ENCODE measurements at regions not wholly inside any gene's neighbourhood (a gene's known extent, or its start where the extent isn't known, plus 50 kb on each side); places are given as distances from the start of the nearest gene placed in this dataset.

DNA sequence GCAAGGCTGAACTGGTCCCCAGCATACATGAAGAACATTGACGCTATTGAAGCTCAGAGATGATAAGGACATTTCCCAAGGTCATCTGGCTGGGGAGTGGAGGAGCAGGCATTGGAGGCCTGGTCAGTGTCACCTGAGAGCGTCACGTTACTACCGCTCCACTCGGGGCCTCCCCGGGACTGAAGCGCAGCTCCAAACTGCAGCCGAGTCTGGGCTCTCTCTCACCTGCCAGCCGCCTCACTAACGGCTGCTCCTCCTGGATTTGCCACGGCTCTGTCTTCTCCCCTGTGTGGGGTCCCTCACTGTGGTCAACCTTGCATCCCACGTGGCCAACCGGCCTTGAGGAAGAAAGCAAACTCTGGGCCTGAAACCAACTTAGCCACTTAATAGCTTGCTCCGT is 111.3 kb downstream of the ADSS2 start:
- no peak overlapping the region for H3K27ac ChIP-seq
- no peaks in the 10 kb centered on the region for H3K27me3 ChIP-seq
- TF ChIP-seq POLR2A (IDR thresholded peaks at IDR 0.05) (no peak), EP300 (IDR thresholded peaks at IDR 0.05) (no peak), POLR2AphosphoS5 (IDR thresholded peaks at IDR 0.05) (no peak)
- TF ChIP-seq, protein P1, sequence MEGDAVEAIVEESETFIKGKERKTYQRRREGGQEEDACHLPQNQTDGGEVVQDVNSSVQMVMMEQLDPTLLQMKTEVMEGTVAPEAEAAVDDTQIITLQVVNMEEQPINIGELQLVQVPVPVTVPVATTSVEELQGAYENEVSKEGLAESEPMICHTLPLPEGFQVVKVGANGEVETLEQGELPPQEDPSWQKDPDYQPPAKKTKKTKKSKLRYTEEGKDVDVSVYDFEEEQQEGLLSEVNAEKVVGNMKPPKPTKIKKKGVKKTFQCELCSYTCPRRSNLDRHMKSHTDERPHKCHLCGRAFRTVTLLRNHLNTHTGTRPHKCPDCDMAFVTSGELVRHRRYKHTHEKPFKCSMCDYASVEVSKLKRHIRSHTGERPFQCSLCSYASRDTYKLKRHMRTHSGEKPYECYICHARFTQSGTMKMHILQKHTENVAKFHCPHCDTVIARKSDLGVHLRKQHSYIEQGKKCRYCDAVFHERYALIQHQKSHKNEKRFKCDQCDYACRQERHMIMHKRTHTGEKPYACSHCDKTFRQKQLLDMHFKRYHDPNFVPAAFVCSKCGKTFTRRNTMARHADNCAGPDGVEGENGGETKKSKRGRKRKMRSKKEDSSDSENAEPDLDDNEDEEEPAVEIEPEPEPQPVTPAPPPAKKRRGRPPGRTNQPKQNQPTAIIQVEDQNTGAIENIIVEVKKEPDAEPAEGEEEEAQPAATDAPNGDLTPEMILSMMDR (IDR thresholded peaks at IDR 0.05), result no peak
- no peak overlapping the region for H3K4me3 ChIP-seq
- WGBS, 2 donors, result 91 to 94% methylated on average over 14 of the region's 14 CpGs
- no peak for DNase-seq
- no peaks in the 10 kb centered on the region for H3K4me1 ChIP-seq
- no peaks in the 10 kb centered on the region for H3K9me3 ChIP-seq
- intact Hi-C loops (cut with DNase I), result no loop called here
- H3K36me3 ChIP-seq, result no peaks in the 10 kb centered on the region

DNA sequence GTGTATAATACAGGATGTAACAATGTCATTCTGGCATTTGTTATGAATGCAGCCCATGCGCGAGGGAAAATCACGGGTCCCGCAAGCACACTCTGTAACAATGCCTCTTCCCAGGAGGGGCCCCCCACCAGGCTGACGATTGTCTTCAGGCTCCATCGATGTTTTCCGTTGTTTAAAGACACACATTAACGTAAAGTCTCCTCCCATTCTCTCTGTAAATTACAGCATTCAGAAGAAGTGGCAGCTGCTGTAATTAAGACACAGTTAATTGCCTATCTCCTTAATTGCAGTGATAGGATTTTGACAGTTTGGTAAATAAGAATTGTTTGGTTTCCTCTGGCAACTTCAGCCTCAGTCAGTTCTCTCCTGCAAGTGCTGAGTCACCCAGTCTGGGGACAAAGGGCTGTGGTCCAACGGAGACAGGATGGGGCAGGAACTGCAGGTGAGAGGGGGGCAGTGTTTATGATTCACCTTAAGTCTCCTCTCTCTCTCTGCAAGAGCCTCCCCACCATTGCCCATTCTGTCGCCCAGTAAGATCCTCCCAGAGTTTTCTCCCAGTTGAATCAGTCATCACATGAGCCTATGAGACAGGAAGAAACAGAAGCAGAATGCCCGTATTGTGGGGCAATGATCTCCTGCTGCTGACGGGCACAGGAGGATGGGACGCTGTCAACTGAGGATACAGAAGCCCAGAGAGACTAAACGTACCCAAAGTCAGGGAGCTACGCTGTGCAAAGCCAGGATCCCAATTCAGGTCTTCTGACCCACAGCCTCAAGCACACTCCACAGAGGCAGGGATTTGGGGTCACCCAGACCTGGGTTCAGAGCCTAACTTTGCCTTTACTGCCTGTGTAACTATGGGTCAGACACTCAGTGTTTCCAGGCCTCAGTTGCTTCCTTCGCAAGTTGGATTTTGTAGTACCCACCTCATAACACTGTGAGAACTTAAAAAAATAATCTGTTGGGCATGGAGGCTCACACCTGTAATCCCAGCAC is 110.0 kb downstream of the ADSS2 start:
- intact Hi-C loops (cut with DNase I), result no loop called here
- Histone ChIP-seq H3K4me1 (no peaks in the 10 kb centered on the region), H3K27me3 (no peaks in the 10 kb centered on the region), H3K27ac (no peak overlapping the region), H3K36me3 (no peaks in the 10 kb centered on the region), H3K9me3 (no peaks in the 10 kb centered on the region), H3K4me3 (no peak overlapping the region)
- TF ChIP-seq, protein P1 (IDR thresholded peaks at IDR 0.05), result no peak
- TF ChIP-seq POLR2A (IDR thresholded peaks at IDR 0.05), result no peak
- no peak for TF ChIP-seq POLR2AphosphoS5 (IDR thresholded peaks at IDR 0.05)
- no peak for TF ChIP-seq EP300 (IDR thresholded peaks at IDR 0.05)
- 22 to 37% methylated on average over 16 of the region's 16 CpGs for WGBS, 2 donors
- DNase-seq, result no peak

DNA sequence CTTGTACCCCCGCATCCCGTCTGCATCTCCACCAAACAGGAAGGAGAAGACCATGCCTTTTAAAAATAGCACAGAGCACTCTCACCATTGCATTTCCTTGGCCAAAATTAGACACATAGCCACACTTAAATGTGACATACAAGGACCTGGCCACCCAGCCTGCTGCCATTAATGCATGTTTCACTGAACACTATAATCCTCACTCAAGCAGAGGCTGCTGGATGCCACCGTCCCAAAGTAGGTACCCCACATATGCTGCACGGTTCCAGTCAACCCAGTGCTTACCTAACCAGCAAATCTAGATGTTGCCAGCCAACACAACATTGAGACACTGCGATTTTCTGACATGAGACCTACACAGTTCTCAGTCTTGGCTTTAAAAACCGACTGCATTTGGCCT is 107.7 kb downstream of the ADSS2 start:
- Histone ChIP-seq H3K4me1 (no peaks in the 10 kb centered on the region), H3K27ac (no peak overlapping the region), H3K4me3 (no peak overlapping the region), H3K27me3 (no peaks in the 10 kb centered on the region), H3K36me3 (no peaks in the 10 kb centered on the region), H3K9me3 (no peaks in the 10 kb centered on the region)
- TF ChIP-seq EP300 (IDR thresholded peaks at IDR 0.05), result no peak
- TF ChIP-seq POLR2AphosphoS5 (IDR thresholded peaks at IDR 0.05), result no peak
- TF ChIP-seq POLR2A (IDR thresholded peaks at IDR 0.05), result no peak
- TF ChIP-seq, protein P1 (IDR thresholded peaks at IDR 0.05), result no peak
- WGBS, 2 donors, result 88 to 97% methylated on average over 6 of the region's 6 CpGs
- no peak for DNase-seq
- intact Hi-C loops (cut with DNase I), result no loop called here

DNA sequence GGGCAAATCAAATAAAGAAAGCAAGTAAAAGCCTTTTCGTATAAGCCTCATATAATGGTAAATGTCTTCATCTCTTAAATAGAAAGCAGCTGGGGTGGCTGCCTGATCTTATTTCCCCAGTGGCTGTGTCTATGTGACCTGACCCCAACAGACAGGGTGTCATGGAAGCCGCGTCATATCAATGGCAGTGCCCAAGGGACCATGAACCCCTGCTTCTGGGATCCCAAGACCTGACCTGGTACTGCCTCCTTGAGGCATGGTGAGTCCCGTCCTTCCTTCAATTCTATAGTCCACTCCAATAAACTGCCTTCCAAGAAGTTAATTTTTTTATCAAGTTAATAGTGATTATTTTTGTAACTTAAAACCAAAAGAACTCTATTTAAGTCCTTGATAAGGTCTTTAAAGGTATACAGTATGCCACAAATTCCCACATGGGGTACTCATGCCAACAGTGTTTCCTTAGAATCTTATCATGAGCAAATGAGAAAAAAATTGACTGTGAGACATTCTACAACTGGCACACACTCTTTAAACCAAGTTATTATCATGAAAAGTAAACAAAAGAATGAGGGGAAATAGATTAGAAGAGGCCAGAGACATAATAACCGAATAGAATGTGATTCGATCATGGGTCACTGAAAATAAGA is 104.6 kb downstream of the ADSS2 start:
- Histone ChIP-seq H3K27me3 (no peaks in the 10 kb centered on the region), H3K4me1 (no peaks in the 10 kb centered on the region), H3K27ac (no peak overlapping the region), H3K36me3 (no peaks in the 10 kb centered on the region), H3K4me3 (no peak overlapping the region), H3K9me3 (no peaks in the 10 kb centered on the region)
- 58 to 82% methylated on average over 6 of the region's 6 CpGs for WGBS, 2 donors
- intact Hi-C loops (cut with DNase I), result no loop called here
- TF ChIP-seq, protein P1 (IDR thresholded peaks at IDR 0.05), result no peak
- TF ChIP-seq POLR2AphosphoS5 (IDR thresholded peaks at IDR 0.05) (no peak), EP300 (IDR thresholded peaks at IDR 0.05) (no peak), POLR2A (IDR thresholded peaks at IDR 0.05) (no peak)
- DNase-seq, result no peak
